ENCODE measurements at regions not wholly inside any gene's neighbourhood (a gene's known extent, or its start where the extent isn't known, plus 50 kb on each side); places are given as distances from the start of the nearest gene placed in this dataset.
"Not testable (repeated sequence)": the region's sequence is repeated elsewhere in the genome, so short reads cannot be mapped to it uniquely, and the experiment has no call there.

DNA sequence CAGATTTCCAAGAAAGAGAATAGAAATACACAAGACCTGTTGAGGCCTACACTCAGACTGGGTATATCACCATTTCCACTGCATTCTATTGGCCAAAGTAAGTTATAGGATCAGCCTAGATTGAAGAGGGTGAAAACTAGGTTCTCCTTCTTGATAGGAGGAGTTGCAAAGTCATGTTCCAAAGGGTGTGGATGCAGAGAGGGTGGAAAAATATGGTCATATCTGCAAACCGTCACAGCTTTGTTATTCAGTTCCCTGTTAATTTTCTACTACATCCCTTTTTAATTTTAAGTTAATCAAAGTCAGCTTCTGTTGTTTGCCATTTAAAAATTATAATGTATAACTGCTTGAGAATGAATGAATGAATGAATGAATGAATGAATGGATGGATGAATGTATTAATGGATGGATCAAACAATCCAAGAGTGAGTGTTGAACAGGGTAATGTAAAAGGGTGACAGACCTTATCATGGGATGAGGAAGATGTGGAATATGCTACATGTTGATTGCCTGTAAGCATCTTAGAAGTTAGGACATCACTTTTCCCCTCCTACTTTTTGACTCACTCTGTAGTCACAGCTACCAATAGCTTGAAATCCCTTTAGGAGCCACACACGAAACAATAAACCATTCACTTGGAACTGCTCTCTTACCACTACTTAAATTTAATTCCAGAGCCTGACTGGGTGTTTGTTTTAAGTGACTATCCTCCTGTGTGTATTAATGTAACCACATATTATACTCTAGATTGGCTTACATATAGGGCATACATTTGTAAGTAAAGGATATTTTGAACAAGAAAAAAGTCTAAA is 121.5 kb downstream of the CCDC34 start:
- DNase-seq = no peak

DNA sequence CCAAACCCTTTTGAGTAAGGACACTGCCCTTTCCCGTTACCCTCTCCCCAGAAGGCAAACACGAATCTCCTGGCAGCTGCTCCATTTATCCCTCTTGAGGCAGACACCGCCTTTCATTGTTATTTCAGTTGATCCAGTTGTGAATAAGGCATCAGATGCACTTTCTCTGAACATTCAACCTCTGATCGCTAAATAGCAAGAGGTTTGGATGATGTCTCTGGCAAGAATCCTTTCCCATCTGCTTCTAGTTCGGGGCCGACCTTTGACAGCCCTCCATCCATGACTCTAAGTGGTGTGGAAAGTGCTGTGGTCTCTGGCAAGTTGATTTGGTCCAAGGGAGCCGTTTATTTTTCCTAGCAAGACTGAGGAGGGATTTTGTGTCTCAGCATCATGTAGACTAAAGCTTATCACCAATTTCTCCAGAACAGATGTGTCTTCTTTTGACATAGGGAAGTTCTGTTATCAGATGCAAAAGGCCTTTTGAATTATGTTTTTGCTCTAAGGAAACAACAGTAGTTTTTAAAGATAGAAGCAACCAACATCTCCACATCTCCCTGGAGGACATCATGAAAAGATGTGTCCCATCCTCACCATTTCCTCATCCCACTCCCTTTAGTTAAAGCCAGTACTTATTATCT is 123.6 kb downstream of the CCDC34 start:
- no peak for DNase-seq

DNA sequence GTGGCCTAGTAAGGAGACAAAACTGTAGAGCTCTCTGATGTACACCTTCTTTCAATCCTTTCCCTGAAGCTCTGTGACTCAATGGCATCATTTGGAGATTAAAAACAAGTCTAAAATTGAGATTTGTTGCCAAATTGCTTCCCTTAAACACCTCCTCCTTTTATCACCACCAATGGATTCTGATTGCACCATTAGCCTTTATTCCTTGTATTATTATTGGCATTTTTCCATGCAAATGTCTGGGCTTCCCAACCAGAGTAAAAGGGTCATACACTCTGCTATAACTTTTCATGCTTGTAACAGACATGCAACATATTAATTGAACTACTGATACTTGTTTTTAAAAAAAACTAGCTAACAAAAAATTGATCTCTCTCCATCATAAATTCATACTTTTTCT is 124.2 kb downstream of the CCDC34 start:
- no peak for DNase-seq

DNA sequence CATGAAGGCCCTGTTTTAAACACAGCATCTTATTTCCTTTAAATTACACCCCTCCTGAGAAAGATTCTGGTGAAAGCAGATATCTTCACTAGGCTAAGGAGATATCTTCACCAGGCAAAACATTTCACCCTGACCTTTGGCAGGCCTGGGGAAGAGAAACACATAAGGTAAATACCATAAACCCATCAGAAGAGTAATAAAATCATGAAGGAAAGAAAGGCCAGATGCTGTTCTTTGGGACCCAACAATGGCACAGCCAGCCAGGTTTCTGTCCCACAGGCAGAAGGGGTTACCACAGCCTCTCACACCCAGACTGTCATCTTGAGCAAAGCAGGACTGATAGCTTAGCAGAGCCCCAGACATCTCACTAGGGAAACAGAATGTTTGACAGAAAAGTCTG is 125.4 kb downstream of the CCDC34 start:
- no peak for DNase-seq

DNA sequence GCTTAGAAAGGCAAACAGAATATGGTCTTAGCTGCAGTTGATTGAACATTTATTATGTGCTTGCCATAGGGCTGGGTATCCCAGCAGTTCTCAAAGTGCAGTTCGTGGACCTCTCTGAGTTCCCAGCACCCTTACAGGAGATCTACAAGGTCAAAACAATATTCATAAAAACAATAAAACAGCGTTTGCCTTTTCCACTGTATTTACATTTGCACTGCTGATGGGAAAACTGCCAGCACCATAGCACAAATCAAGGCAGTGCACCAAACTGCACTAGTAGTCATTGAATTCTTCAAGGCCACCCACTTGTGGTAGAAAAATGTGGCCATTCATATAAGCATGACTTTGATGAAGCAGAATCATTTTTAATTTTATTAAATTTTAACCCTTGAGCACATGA is 128.1 kb downstream of the CCDC34 start:
- no peak for DNase-seq

DNA sequence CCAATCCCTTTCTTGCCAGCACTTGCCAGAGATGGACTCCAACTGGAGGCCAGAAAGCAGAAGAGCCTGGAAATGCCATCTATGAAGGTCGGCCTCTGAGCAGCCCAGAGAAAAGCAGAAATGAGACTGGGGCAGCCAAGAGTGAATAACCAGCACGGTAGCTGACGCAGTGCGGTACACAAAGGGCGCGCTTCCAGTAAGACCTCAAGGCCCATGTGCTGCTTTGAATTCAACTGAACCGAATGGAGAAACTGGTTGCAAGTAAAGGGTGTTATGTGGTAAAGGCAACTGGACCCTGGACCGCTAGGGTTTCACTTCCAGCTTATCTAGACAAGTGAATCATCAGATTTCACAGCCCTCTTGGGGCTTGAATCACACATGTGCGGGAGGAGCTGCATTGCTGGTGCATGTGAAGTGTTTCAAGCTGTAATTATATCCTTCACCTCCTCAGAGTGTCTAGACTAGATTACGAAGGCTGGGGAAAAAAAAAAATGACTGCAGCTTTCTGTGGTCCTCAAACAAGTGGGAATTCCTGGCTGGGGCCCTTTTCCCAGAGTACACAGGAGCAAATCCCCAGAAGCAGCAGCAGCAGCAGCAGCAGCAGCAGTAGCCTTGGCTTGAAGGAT is 128.9 kb downstream of the CCDC34 start:
- DNase-seq = no peak

DNA sequence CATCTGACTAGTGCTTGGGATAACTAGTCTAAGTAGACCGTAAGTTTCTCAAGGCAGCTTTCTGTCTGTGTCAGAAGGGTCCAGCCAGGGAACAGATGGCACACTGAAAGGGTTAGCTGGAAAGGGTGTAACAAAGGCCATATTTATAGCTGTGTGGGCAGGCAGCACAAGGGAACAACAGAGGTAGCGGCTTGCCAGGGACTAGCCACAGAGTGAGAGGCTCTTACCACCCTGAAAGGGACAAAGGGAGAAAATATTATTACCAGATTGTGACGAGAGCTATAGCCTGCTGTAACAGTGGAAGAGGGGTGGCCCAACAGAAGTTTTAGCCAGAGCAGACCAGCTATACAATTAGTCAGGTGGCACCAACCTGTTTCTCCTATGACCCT is 129.4 kb downstream of the CCDC34 start:
- no peak for DNase-seq

DNA sequence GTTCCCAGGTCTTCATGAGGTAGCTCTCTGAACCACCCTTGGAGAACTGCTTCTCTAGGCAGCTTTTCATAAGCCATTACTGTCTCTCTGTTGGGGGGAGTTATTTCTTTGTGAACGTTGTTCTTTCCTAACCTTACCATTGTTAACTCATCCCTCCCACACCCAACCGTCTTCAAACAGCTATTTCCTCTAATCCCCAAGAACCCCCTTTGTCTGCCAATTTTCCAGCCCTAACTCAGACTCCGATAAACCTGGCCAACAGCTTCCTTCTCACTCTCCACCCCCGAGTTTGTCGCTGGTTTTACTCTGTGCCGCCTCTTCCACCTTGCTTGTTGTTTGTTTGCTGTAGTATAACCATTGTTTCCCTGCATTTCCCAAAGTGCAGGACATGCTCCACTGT is 131.5 kb downstream of the CCDC34 start:
- no peak for DNase-seq

DNA sequence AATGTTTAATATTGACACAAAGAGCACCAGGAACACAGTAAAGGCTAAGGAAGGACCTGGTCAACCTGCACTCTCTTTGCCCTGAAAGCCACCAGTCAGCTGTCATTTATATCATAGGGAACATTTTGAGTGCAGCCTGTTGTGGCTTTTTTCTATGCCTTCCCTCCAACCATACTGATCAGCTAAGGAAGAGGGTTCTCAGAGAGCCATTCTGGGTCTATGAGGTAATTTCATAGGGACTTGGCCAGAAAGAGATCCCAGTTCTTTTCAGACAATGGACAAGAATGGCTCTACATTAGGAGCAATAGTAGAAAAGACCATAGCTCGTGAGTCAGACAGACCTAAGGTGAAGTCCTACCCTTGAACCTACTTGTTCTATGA is 132.8 kb downstream of the CCDC34 start:
- DNase-seq = no peak

DNA sequence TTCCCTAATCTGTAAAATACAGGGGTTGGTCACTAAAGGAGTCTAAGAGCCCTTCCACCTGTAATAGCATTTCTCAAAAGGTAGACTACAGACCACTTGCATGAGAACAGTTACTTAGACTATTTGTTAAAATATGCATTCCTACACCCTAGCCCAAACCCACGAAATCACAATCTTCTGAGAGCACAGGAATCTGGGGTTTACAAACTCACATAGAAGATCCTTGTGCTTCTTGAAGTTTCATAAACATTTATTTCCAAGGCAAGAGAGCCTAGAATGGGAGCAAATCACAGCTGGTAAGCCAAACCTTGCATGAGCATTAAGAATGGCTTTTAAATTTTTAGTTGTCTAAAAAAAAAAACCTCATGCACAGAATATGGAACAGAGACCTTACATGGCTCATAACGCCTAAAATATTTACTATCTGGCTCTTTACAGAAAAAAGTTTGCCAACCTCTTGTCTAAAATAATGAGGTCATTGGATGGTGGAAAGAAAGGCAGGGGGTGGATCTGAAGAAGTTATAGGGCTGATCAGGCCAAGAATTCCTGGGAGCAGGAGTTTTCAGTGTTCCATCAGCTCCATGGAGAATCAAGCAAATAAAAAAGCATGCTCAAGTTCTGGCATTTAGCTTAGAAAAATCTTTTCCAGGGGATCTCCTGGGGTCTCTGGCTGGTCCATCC is 133.4 kb downstream of the CCDC34 start:
- no peak for DNase-seq

DNA sequence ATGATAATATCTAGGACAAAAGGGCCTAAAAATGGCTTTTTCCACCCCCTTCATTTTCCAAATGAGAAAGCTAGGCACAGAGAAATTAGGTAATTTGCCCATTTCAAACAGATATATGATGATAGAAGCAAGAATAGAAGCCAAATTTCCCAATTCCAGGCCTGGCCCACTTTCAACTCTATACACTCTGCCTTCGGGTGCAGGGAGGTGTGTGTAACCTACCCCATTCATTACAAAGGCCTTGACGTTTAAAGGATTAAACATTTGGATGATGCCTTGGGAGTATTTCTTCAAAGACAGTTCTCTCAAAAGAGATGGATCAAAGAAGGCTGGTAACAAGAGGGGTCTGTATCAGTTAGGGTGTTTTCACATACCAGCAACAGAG is 134.1 kb downstream of the CCDC34 start:
- no peak for DNase-seq

DNA sequence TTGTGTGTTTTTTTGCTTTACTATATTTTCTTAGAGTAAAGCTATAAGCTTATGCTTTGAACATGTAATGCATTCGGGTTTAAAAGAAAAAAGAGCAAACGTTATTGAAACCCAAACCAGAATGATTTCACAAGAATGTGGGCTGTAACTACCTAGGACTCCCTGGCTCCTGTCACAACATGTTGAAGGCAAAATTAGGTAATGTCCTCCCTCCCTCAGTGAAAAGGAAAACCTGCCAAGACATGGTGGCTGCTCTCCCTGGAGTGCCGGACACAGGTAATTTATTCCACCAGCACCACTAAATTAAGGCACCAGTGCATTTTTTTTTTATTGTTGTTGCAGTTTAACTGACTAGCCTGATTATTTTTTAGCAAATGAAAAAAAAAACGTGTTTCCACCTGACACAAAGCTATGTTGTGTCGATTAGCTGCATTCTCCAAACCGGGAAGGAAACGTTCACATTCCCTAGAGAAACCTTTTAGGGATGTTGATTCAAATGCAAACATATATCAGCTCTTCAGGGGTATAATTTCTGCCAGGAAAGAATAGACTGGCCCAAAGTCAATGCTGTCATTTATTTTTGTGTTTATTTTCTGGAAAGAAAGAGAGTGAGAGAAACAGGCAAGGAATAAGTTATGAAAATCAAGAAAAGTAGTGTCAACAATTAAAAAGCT is 134.6 kb downstream of the CCDC34 start:
- DNase-seq = no peak

DNA sequence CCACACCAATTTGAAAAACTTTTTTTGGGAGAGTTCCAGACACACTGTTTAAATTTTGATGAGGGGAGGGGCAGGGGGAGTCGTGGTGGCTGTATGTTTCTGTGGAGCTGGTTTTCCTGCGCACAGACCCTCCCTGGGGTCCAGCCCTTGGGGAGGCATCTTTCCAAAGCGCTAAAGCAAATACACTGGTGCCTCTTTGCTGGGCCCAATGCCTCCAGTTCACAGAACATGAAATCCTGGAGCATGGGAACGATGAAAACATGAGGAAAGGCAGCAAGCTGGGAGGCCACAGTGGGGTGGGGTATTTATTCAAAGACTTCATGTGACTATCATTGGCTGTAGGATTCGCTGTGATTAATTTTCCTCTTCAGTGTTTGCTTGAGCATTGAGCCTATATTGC is 135.3 kb downstream of the CCDC34 start:
- no peak for DNase-seq

DNA sequence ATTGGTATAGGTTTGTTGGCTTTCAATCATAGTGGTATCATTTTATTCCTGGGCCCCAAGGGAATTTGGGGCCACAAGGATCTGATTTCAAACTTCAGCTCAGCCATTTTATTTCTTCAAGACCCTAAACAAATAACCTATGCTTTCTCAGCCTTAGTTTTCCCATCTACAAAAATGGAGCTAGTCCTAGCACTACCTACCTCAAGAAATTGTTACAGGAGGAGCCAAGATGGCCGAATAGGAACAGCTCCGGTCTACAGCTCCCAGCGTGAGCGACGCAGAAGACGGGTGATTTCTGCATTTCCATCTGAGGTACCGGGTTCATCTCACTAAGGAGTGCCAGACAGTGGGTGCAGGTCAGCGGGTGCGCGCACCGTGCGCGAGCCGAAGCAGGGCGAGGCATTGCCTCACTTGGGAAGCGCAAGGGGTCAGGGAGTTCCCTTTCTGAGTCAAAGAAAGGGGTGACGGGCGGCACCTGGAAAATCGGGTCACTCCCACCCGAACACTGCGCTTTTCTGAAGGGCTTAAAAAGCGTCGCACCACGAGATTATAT is 143.5 kb downstream of the CCDC34 start:
- DNase-seq = not testable (repeated sequence)

DNA sequence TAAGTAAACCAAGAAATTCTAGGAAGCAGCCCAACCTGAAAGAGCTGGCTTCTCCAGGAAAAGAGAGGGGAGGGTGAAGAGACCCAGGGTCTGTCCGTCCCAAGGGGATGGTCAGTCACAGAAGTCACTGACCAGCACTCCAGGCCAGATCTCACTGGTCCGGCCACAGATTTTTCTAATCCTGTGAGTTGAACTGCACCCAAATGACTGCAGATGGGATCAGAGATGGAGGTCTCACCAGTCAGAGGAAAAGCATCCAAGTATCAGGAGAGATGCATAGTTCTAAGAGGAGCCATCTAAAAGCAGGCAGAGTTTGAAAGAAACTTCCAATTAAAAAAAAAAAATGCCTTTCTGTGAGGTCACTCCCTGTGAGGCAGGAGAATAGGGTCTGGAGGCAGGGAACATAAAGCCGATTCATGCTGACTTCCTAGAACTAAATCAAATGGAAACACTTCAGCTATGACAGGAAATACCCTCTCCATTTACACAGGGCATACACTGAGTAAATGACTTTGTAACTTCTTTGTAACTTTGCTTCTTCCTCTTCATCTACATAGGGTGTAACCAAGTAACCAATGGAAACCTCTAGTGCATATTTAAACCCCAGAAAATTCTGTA is 144.5 kb downstream of the CCDC34 start:
- DNase-seq = no peak

DNA sequence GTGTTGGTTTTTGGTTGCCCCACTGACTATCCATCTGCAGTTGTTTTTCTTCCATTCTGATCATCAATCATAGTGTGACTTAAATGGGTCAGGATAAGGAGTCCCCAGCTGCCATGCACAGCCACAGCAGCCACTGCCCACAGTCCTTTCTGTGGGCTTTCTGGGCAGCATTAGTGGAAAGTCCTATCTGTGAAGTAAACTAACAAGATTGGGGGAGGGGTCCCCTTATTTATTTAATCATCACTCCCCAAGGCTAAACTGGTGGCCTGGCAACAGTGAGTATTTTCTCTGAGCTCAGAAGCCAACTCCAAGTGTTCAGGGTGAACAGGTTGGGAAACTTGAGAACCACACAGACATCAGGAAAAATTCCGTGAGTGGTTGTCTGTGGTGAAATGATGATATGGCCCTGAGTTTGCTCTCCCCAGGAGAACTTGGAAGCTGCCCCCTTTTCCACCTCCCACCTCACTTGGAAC is 145.0 kb downstream of the CCDC34 start:
- DNase-seq = no peak

DNA sequence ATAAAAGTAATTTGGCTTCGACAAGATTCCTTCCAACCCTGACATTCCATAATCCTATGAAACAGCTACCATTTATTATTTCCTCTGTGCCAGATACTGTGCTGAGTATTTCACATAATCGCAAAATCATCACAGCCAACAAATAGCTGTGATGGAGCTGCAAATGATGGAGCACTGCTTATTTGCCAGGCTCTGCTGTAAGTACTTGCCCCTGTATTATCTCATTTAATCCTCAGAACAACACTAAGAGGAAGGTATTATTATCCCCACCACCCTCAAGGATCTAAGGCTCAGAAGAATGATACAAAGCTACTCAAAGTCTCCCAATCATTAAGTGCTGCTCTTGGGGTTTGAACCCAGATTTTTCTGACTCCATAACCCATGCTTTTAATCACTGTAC is 145.5 kb downstream of the CCDC34 start:
- DNase-seq = no peak

DNA sequence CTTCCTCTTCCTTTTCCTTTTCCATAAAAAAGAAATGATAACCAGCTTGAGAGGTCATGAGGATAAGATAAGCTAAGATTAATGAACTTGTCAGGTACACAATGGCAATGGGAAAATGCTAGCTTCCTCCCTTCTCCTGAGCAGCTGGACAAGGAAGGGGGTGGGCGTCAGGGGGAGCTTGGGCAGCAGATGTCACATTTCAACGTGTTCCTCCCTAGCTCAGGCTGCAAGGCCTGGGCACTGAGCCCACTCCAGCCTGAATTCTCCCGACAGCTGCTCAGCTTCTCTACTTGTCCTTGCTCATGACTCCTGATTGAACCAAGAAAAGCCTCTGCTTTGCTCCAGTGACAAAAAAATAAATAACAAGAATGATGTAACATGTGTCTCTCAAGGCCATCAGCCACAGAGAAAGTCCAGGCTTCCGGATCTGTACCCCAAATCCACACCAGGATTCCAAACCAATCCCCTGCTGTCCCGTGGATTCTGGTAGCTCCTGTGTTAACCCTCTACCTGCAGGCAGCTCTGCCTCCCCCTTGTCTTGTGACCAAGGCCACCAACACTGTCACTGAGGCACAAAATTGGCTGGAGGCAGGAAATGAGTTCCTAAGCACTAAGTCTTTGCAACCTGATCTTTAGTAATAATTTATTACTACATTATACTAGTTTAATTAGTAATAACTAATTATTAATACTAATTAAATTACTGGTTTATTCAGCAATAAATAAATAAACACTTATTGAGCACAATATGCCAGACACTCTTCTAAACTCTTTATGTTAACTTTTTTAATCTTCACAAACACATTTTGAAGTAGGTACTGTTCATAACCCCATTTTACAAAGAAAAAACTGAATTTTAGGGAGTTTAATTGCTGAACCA is 146.5 kb downstream of the CCDC34 start:
- DNase-seq = no peak

DNA sequence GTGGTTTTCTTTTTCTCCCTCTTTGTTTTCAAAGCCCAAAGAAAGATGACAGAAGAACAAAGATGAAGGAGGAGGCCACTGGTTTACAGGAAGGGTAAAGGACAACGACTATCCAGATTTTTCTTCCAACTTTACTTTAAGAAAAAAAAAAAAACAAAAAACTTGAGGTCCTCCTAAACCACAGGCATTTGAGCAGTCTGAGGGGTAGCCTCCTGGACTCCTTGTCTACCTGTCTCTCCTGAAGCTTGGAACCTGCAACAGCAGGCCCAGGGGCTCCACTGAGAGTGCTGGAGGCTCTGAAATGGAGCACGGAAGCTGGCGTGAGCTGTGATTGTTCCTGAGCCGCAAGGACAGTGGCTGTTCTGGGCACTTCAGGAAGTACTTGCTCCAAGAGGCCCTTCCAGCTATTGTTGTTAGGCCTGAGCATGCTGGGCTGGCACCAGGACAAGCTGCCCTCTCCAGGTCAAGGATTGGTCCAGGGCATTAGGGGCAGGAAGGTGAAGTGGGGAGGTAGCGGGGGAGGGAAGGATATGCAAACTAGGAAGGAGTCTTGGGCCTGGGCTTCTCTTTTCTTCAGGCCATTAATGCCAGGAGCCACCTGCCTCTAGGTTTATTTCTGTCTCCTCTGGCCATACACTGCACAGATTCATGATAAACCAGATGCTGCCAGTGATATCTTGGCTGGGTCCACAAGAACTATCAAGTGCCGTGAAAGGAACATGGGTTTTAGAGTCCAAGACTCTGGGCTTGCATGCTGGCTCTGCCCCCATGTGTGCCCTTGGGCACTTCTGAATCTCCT is 147.3 kb downstream of the CCDC34 start:
- no peak for DNase-seq

DNA sequence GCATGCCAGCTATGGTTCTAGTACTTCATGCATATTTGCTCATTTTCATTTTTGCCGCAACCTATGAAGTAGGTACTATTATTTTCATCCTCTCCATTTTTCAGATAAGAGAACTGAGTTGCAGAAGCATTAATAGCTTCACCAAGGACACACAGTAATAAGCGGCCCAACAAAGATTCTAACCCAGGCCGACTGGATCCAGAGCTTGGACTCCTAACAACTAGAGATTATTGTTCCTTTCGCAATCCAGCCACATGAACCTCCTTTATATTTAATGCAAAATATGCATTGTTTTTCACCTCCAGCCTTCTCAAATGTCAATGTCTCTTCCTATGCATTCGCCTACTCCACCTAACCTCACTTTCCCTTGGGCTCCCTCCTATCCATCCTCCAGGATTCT is 148.3 kb downstream of the CCDC34 start:
- DNase-seq = no peak

Data from activated naive CD4-positive, alpha-beta T cell treated with Interleukin-2 at 50 U/mL for 16 hours (primary cell).